ENCODE measurements at regions not wholly inside any gene's neighbourhood (a gene's known extent, or its start where the extent isn't known, plus 50 kb on each side); places are given as distances from the start of the nearest gene placed in this dataset.

GRCh38 chr15:25946241-25946805, 83.2 kb upstream of the ATP10A start:
- TF ChIP-seq POLR2A (IDR thresholded peaks at IDR 0.05) (no peak), EP300 (IDR thresholded peaks at IDR 0.05) (no peak), CTCF (IDR thresholded peaks at IDR 0.05) (no peak)
- Histone ChIP-seq H3K27ac (no peak overlapping the region), H3K27me3 (no peaks in the 10 kb centered on the region), H3K9me3 (no peaks in the 10 kb centered on the region), H3K4me1 (ENCODE audit: insufficient read depth) (no peaks in the 10 kb centered on the region), H3K36me3 (no peaks in the 10 kb centered on the region), H3K4me3 (no peak overlapping the region)
- intact Hi-C loops (cut with DNase I) = no loop called here
- WGBS, 3 donors = 65 to 68% (median 68%) methylated on average over 21 of the region's 21 CpGs
- DNase-seq = no peak

GRCh38 chr15:25944386-25944785, 81.3 kb upstream of the ATP10A start:
- DNase-seq = no peak
- no peaks in the 10 kb centered on the region for H3K36me3 ChIP-seq
- H3K27me3 ChIP-seq = no peaks in the 10 kb centered on the region
- no peak overlapping the region for H3K27ac ChIP-seq
- H3K4me3 ChIP-seq = no peak overlapping the region
- no peaks in the 10 kb centered on the region for H3K4me1 ChIP-seq (ENCODE audit: insufficient read depth)
- TF ChIP-seq EP300 (IDR thresholded peaks at IDR 0.05) (no peak), CTCF (IDR thresholded peaks at IDR 0.05) (no peak), POLR2A (IDR thresholded peaks at IDR 0.05) (no peak)
- 74 to 86% (median 85%) methylated on average over 17 of the region's 17 CpGs for WGBS, 3 donors
- intact Hi-C loops (cut with DNase I) = no loop called here
- H3K9me3 ChIP-seq = no peaks in the 10 kb centered on the region

GRCh38 chr15:25943831-25944230, 80.7 kb upstream of the ATP10A start:
- Histone ChIP-seq H3K4me3 (no peak overlapping the region), H3K9me3 (no peaks in the 10 kb centered on the region), H3K4me1 (ENCODE audit: insufficient read depth) (no peaks in the 10 kb centered on the region), H3K27me3 (no peaks in the 10 kb centered on the region), H3K36me3 (no peaks in the 10 kb centered on the region), H3K27ac (no peak overlapping the region)
- no peak for DNase-seq
- intact Hi-C loops (cut with DNase I) = no loop called here
- TF ChIP-seq POLR2A (IDR thresholded peaks at IDR 0.05) = no peak
- TF ChIP-seq EP300 (IDR thresholded peaks at IDR 0.05) = no peak
- TF ChIP-seq CTCF (IDR thresholded peaks at IDR 0.05) = no peak
- WGBS, 3 donors = 80 to 85% (median 83%) methylated on average over 9 of the region's 9 CpGs

- H3K4me1 ChIP-seq (ENCODE audit: insufficient read depth) = no peaks in the 10 kb centered on the region
- WGBS, 3 donors = 43 to 58% (median 49%) methylated on average over 4 of the region's 4 CpGs
- no peaks in the 10 kb centered on the region for H3K36me3 ChIP-seq
- no peaks in the 10 kb centered on the region for H3K9me3 ChIP-seq
- H3K4me3 ChIP-seq = no peak overlapping the region
- H3K27ac ChIP-seq = no peak overlapping the region
- no peaks in the 10 kb centered on the region for H3K27me3 ChIP-seq
- TF ChIP-seq CTCF (IDR thresholded peaks at IDR 0.05) (no peak), POLR2A (IDR thresholded peaks at IDR 0.05) (no peak), EP300 (IDR thresholded peaks at IDR 0.05) (no peak)
- intact Hi-C loops (cut with DNase I) = no loop called here
- no peak for DNase-seq
Observed at GRCh38 chr15:25939122-25939521, 76.0 kb upstream of the ATP10A start.
